Activated T-cell treated with anti-CD3 and anti-CD28 coated beads for 1 hour (primary cell): ENCODE measurements at regions not wholly inside any gene's neighbourhood (a gene's known extent, or its start where the extent isn't known, plus 50 kb on each side); places are given as distances from the start of the nearest gene placed in this dataset.

ENCODE experiments used
- DNase-seq: peaks from one replicate; pipeline ENCODE4 v3.0.0-alpha.2; 2020; ENCODE audit warnings: low read depth

- DNase-seq: no peak
Measured at GRCh38 chr2:147550995-147551731, 293.7 kb upstream of the ACVR2A start.

DNA sequence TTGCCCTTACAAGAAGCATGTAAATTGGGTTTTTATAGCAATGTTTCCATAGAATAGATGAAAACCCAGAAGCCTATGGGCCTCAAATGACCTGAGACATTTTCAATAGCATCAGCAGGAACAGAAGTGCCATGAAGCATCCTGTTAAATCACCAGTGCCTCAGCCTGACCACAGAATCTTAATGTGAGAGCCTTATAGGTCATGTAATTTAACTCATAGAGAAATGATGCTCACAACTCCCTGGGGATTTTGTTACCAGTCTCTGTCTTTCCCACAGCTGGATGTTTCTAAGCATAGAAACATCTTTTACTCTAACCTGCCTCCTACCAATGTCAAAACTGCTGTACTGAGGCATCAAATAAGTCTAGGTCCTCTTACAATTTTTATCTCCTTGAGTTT lies 295.8 kb upstream of the ACVR2A start:
- DNase-seq: no peak

DNA sequence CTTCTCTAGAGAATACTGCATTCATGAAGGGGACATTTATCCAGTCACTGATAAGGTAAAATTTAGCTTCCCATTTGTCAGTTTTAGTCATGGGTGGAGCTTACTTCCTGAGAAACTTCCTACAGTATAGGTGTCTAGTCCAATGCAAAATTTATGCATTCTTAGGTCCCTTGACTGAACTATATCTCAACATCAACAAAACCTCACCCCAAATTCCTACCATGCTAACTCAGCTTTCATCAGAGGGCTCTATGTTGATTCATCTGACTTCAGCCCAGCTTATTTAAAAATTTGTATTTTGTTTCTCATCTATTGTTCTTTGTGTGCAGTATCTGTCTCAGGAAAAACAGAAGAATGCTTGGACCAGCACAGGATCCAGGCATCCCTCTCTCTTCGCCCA lies 296.4 kb upstream of the ACVR2A start:
- no peak for DNase-seq

- no peak for DNase-seq
Measured at GRCh38 chr2:147547440-147547839, 297.4 kb upstream of the ACVR2A start.

DNA sequence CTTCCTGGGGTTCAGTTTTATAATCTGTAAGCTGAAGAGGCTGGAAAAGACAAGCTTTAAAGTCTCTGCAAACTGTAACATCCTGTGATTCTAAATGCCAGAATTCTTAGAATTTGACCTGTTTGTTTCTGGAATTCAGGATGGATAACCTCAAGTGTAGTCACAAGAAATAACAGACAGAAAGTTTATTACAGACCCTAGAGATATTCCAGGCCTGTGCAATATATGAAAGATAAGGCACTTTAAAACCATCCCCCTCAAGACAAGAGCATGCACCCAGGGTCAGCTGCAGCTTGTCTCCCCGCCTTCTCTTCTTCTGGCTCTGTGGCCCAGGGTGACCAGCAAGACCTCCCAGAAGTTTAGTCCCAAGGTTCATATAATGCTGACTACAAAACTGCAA lies 298.7 kb upstream of the ACVR2A start:
- DNase-seq: no peak

DNA sequence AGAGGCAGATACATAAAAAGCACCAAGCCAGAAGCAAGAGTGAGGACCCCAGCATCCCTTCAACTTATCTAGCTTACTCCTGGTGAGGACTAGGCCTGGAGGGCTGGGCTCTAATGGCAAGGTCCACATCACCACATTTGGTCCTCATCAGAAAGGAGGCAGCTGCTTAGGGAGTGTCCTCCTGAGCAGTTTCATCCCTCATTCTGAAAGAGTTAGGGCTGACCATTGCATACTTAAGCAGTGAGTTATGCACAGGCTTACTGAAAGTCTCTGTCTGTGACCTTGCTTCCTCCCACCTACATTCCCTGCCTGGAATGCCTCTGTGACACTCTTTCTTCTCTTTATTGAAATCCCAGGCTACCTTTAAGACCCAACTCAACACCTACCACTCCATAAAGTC lies 301.8 kb upstream of the ACVR2A start:
- DNase-seq: no peak

DNA sequence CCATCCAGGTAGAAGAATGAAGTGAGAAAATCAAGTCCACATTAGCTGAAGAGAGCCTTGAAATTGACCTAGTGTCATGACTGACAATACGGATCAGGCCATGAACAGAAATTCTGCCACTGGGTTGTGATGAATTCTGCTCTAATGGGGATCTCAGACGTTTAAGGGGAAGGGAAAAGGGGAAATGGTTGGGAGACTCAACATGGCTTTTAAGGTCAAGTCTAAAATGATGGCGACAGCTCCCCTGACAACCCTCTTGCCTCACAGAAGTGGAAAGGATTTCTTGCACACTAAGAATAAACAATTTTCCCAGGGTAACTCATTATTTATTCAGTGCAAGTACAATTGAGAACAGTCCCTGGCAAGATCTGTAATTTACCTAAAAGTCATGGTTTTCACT lies 302.5 kb upstream of the ACVR2A start:
- no peak for DNase-seq

GRCh38 chr2:147541314-147541713 lies 303.5 kb upstream of the ACVR2A start:
- no peak for DNase-seq

DNA sequence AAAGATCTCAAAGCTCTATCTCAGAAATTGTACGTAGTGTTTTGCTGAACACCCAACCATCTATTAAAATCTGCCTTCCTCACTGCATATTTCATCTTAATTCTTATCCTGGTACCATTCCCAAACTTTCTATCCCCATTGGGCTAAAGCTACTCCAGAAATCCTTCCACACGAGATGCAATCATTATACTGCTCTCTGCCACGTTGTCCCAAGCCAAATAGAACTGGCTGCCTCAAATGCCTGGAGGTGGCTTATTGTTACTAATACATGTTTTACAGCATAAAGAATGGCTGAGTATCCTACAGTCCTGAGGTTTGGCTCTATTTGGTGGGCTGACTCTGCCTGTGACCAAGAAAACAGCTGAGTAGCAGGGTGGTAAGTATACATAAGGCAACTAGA lies 306.0 kb upstream of the ACVR2A start:
- no peak for DNase-seq

- DNase-seq: no peak
Measured at GRCh38 chr2:147538088-147538487, 306.7 kb upstream of the ACVR2A start.

GRCh38 chr2:147531269-147531668 lies 313.6 kb upstream of the ACVR2A start:
- no peak for DNase-seq

- no peak for DNase-seq
Measured at GRCh38 chr2:147530033-147530432, 314.8 kb upstream of the ACVR2A start.

DNA sequence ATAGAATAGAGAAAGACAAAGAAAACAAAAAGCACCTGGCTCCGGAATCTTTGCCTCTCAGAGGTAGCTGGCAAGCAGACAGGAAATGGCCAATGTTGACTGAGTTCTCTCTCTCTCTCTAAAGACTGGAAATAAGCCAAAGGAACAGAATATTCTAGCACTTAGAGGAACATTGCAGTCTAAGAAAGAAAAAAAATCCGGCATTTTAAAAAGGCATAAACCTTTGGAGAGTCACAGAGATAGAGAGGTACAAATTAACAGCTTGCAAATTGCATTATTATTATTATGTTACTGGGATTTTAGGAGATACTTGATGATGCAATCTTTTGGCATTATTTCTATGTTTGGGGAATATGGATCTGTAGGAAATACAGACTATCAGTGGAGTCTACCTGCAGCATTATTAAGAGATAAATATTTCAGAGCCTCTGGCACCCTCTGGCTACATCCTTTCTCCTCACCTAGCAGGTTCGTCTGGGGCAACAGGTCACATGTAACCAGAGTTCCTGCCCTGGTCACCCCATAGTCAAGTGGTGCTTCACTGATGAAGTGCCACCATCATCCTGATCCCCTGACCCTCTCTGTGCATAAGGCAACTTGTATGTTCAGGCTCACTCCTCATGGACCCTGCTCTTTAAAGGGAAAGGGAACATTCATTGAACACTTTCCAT lies 318.9 kb upstream of the ACVR2A start:
- no peak for DNase-seq

DNA sequence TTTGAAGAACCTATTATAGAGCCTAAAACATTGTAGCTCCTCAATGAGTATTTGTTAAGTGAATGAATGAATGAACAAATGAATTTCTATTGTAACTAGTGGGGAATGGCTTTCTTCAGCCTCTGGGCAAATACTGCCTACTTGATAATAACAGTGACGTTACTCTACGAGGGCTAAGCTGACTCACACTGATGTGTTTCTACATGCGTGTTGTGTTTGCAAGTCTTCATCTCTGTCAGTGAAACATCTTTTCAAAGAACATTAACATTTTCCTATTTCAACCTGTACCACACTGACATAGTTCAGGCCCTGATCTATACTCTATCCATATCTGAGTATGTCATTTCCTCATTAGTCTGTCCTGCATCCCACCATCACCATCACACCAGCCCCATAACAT lies 319.9 kb upstream of the ACVR2A start:
- DNase-seq: no peak

DNA sequence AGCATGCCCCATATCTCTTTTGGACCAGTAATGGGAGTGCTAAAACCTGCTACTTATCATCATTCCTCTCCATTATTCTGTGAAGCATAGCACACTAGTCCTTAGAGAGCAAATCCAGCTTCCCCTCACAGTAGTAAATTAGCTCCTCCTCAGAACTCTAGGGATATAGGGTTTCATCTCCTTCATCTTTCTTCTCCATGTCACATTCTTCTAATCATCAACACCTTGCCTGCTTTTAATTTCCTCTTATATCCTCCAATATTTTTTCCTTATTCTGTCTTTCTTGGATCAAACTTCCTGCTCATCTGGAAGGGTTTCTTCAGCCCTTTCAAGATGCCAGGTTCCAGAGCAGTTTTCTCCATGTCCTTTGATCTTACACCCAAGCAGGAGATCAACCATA lies 321.4 kb upstream of the ACVR2A start:
- no peak for DNase-seq

DNA sequence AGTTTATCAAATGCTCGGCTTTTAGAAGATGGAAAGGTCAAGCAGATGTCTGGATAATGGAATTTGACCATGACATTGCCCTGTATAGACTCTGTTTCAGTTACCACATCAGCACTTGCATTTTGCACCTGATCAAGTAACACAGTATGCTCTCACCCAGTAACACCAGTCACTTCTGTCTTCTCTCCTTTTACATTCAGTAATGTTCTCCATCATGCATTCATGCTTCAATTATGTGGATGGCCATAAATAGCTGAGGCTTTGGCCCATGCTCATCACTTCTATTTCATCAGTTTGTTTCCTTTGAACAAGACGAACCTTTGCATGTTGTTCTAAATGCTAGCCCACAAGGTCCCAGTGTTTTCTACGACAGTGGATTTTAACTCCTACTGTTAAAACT lies 322.9 kb upstream of the ACVR2A start:
- no peak for DNase-seq

- no peak for DNase-seq
Measured at GRCh38 chr2:147520817-147521216, 324.0 kb upstream of the ACVR2A start.

- no peak for DNase-seq
Measured at GRCh38 chr2:147519178-147519577, 325.7 kb upstream of the ACVR2A start.

DNA sequence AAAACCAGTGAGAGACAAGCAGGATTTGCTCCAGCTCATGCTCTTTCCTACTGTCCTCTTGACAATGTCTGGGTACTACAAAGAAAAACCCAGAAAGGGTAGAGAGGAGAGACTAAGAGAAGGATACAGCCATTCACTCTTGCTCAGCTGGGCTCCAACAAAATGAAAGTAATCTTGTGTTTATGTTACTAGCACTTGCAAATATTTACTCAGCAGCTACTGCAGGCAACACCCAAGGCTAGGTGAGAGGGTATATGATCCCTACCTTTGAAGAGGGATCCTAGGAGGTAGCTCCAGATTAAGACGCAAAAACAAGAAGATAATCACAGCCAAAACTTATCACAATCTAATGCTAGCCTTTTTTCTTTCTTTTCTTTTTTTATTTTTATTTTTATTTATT lies 329.6 kb upstream of the ACVR2A start:
- no peak for DNase-seq

GRCh38 chr2:147512206-147512605 lies 332.6 kb upstream of the ACVR2A start:
- DNase-seq: no peak

DNA sequence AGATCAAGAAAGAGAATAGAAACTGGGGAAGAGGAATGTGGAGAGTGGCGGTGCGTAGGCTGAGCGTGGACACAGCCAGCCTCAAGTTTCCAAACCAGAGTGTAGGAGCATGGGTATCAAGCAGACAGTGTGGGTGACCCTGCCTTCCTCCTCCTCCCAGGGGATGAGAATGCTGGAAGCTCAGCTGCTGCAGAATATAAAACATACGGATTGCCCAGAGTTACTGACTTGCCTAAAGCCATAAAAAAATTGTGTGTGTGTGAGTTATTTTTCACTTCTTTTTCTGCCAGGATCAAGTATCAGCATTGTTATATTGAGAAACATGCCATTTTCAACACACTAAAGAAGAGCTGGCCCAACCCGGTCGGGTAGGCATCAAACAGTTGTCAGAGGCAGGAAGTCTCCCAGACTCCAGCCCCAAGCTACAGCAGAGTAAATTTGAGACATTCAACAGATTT lies 333.3 kb upstream of the ACVR2A start:
- no peak for DNase-seq

GRCh38 chr2:147509821-147510220 lies 335.0 kb upstream of the ACVR2A start:
- DNase-seq: no peak

DNA sequence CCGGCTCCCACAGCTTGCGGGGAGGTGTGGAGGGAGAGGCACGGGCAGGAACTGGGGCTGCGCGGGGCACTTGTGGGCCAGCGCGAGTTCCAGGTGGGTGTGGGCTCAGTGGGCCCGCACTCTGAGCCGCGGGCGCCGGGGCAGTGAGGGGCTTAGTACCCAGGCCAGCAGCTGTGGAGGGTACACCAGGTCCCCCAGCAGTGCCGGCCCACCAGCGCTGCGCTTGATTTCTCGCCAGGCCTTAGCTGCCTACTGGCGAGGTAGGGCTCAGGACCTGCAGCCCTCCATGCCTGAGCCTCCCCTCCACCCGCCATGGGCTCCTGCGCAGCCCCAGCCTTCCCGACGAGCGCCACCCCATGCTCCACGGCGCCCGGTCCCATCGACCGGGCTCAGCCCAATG lies 337.9 kb upstream of the ACVR2A start:
- no peak for DNase-seq

DNA sequence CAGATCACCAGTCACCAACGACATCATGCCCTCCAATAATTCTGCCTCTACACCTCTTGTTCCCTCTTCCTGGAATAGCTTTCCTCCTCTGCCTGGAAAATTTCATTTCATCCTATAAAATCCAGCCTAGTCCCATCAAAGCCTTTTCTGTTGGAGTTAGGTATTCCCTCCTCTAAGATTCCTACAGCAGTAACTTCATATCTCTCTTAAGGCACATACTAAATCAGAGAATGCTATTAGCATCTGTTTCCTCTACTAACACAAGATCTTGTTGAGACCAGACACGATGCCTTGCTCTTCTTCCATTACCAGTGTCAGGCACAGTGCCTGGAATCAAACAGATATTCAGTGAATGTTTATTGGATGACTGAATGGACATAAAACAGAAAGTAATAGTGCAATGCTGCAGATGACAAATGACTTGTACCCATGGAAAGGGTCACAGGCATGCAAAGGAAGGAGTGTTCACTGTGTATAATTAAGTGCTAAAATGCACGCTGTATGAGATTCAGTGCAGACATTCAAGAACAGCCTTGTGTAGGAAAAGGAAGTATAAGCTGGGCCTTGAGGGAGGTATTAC lies 342.0 kb upstream of the ACVR2A start:
- DNase-seq: no peak
